CD4-positive, CD25-positive, alpha-beta regulatory T cell (primary cell): ENCODE measurements at regions not wholly inside any gene's neighbourhood (a gene's known extent, or its start where the extent isn't known, plus 50 kb on each side); places are given as distances from the start of the nearest gene placed in this dataset.
"Not testable (repeated sequence)": the region's sequence is repeated elsewhere in the genome, so short reads cannot be mapped to it uniquely, and the experiment has no call there.

Source experiments
- ATAC-seq, 2 donors: fragments of 150-1000 bp; cut with Tn5 transposase; one replicate each; pipeline ENCODE4 v1.10.0; 2021; ENCODE audit warnings: low read depth in 2 of 2, moderate number of reproducible peaks in 2 of 2, moderate library complexity in 1 of 2
- DNase-seq, 3 donors: peaks; one replicate each; pipeline versions ENCODE4 v3.0.0 to v3.0.0-alpha.2; 2012 to 2022; ENCODE audit warnings: mixed read lengths in 1 of 3
- H3K27ac ChIP-seq: one replicate; pipeline ENCODE4 v1.7.0; 2013; ENCODE audit warnings: mild to moderate bottlenecking, low read length; ENCODE audit not compliant: insufficient read depth, poor library complexity, severe bottlenecking
- H3K27me3 ChIP-seq: one replicate; pipeline ENCODE4 v1.7.0; 2013; ENCODE audit warnings: low read length; ENCODE audit not compliant: control insufficient read depth, insufficient read depth
- H3K36me3 ChIP-seq: one replicate; pipeline ENCODE4 v1.7.0; 2013; ENCODE audit warnings: mild to moderate bottlenecking, low read length, moderate library complexity; ENCODE audit not compliant: control insufficient read depth, insufficient read depth
- H3K4me1 ChIP-seq: 2 replicates; pipeline ENCODE4 v1.7.0; 2013; ENCODE audit warnings: mild to moderate bottlenecking, low read length; ENCODE audit not compliant: insufficient read depth, control insufficient read depth, poor library complexity, severe bottlenecking
- H3K4me3 ChIP-seq: one replicate; pipeline ENCODE4 v1.7.0; 2013; ENCODE audit warnings: low read depth, mild to moderate bottlenecking, low read length, moderate library complexity
- H3K9me3 ChIP-seq, 2 experiments: 1 replicate in 1 of 2; 2 replicates in 1 of 2; pipeline ENCODE4 v1.7.0; 2013; ENCODE audit warnings: low read length in 2 of 2, mild to moderate bottlenecking in 1 of 2, moderate library complexity in 1 of 2; ENCODE audit not compliant: control insufficient read depth in 2 of 2
- H3K27ac Mint-ChIP-seq, 3 donors: one replicate each; pipeline ENCODE4 v1.8.0; 2020 to 2022; ENCODE audit warnings: mild to moderate bottlenecking in 3 of 3, mixed read lengths in 3 of 3, moderate library complexity in 2 of 3
- H3K27me3 Mint-ChIP-seq: one replicate; pipeline ENCODE4 v1.8.0; 2022; ENCODE audit warnings: mild to moderate bottlenecking, mixed read lengths
- H3K36me3 Mint-ChIP-seq: one replicate; pipeline ENCODE4 v1.8.0; 2020; ENCODE audit warnings: mixed read lengths
- H3K4me1 Mint-ChIP-seq, 4 donors: one replicate each; pipeline ENCODE4 v1.8.0; 2020 to 2022; ENCODE audit warnings: mixed read lengths in 4 of 4, mild to moderate bottlenecking in 1 of 4
- H3K4me3 Mint-ChIP-seq, 4 donors: one replicate each; pipeline ENCODE4 v1.8.0; 2020 to 2022; ENCODE audit warnings: mild to moderate bottlenecking in 4 of 4, mixed read lengths in 4 of 4, moderate library complexity in 3 of 4
- H3K9me3 Mint-ChIP-seq, 7 donors: one replicate each; pipeline ENCODE4 v1.8.0; 2020 to 2022; ENCODE audit warnings: mixed read lengths in 7 of 7, mild to moderate bottlenecking in 3 of 7, moderate library complexity in 2 of 7

DNA sequence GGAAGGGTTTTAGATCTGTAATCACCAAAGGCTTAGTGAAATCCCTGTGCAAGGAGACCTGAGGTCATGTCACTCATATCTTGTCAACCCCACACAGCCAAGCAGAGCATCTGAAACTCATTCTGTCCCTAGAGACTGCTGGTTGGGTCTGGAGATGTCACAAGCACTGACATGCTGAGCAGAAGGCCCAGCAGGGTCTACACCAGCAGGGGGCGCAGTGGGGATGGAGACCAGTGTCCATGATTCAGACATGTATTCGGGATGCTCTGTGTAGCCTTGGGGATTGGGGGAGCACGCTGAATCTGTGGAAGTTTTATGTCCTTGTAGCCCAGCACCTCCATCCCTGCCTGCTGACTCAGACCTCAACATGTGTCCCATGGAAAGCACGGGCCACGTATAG is 1247.3 kb downstream of the RPIA start:
- H3K27me3 Mint-ChIP-seq, H3K4me1 ChIP-seq, H3K4me1 Mint-ChIP-seq, H3K36me3 ChIP-seq, H3K9me3 ChIP-seq, H3K36me3 Mint-ChIP-seq, H3K4me3 Mint-ChIP-seq, H3K27ac ChIP-seq, H3K27me3 ChIP-seq, DNase-seq, H3K27ac Mint-ChIP-seq, H3K9me3 Mint-ChIP-seq, H3K4me3 ChIP-seq: not testable (repeated sequence)
- peak in 1 of 2 donors; percentile 46 for ATAC-seq

DNA sequence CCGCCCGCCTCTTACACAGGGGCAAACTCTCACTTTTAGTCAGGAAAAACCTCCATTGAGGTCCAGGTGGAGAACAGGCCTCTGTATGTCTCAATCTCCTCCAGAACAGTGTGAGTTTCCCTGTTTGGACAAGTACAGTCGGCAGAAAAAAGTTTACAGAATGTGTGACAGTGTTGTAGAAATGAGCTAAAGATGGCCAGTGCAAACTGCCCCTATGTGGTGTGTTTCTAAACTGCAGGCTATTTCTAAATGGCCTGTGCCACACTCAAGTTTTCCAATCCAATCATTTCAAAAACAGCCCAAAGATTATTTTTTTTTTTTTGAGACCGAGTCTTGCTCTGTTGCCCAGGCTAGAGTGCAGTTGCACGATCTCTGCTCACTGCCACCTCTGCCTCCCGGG is 1252.8 kb downstream of the RPIA start:
- not testable (repeated sequence) for H3K4me1 ChIP-seq, H3K9me3 Mint-ChIP-seq, H3K27me3 ChIP-seq, DNase-seq, H3K27ac ChIP-seq, ATAC-seq, H3K9me3 ChIP-seq, H3K36me3 ChIP-seq, H3K4me3 ChIP-seq, H3K27me3 Mint-ChIP-seq, H3K36me3 Mint-ChIP-seq, H3K4me3 Mint-ChIP-seq, H3K4me1 Mint-ChIP-seq, H3K27ac Mint-ChIP-seq

DNA sequence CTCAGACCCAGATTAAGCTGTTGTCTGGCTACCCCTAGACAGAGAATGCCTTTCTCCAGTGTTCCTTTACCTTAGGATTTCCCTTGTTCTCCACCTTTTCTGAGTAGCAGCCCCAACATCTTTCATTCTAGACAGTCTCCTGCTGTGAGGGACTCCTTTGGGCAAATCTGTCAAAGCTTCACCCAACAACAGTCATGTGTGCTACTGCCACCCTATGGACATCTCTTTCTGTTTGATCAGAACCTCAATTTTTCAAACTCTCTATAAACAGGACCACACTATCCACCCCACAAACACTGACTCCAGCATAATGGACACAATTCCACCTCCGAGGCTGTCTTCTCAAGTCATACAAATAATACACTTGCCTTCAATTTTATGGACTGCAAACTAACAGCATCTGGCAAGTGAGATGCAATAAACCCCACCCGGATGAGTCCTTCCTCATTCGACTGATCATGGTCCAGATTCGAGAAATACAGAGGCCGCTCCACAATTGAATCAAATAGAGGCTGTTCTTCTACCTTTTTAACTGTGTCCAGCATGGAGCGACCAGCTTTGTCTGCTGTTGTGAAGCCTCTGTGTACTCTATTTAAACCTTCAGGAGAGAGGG is 1253.6 kb downstream of the RPIA start:
- not testable (repeated sequence) for H3K27me3 ChIP-seq, ATAC-seq, H3K4me3 Mint-ChIP-seq, H3K9me3 ChIP-seq, H3K27me3 Mint-ChIP-seq, H3K4me3 ChIP-seq, H3K36me3 ChIP-seq, H3K4me1 Mint-ChIP-seq, H3K27ac Mint-ChIP-seq, DNase-seq, H3K4me1 ChIP-seq, H3K9me3 Mint-ChIP-seq, H3K27ac ChIP-seq, H3K36me3 Mint-ChIP-seq

DNA sequence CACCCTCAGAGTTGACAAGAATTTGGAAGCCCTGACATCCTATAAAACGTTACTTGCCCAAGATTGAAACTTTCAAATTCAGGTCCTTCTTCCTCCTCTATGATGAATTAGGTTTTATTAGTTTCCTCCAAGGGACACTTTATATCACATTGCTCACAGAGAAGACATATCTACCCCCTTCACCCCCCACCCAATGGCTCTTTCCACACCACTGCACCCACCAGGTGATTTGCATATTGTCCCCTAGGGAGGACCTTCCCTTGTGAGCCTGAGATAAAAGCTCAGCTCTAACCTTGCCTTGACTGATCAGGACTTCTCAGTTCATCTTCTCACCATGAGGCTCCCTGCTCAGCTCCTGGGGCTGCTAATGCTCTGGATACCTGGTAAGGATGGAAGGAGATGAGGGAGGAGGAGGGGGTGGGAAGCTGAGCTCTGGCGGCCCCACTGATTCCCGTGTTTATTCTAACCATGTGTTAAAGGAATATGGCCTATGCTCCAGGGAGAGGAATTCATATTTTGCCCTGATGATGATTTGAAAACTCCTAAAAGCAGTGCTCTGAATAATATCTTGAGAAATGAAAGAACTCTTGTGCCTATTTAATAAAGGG is 1255.8 kb downstream of the RPIA start:
- H3K9me3 ChIP-seq, DNase-seq, H3K27me3 Mint-ChIP-seq, H3K4me1 Mint-ChIP-seq, H3K27ac Mint-ChIP-seq, H3K36me3 Mint-ChIP-seq, H3K36me3 ChIP-seq, ATAC-seq, H3K27ac ChIP-seq, H3K27me3 ChIP-seq, H3K9me3 Mint-ChIP-seq, H3K4me3 Mint-ChIP-seq, H3K4me1 ChIP-seq, H3K4me3 ChIP-seq: not testable (repeated sequence)

DNA sequence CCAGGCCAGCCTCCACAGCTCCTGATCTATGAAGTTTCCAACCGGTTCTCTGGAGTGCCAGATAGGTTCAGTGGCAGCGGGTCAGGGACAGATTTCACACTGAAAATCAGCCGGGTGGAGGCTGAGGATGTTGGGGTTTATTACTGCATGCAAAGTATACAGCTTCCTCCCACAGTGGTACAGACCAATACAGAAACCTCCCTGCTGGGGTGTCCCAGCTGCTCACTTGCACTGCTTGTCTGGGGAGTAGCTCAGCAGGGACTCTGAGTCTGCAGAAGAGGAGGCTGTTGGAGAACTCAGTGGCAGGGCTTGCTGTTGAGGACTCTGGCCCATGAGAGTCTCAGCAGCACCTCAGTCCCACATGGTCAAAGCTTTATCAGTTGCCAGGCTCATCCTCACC is 1256.6 kb downstream of the RPIA start:
- not testable (repeated sequence) for H3K4me3 Mint-ChIP-seq, H3K27ac ChIP-seq, H3K27me3 ChIP-seq, H3K4me1 ChIP-seq, H3K9me3 ChIP-seq, H3K36me3 Mint-ChIP-seq, H3K4me3 ChIP-seq, H3K9me3 Mint-ChIP-seq, H3K4me1 Mint-ChIP-seq, ATAC-seq, H3K27ac Mint-ChIP-seq, H3K27me3 Mint-ChIP-seq, H3K36me3 ChIP-seq, DNase-seq

DNA sequence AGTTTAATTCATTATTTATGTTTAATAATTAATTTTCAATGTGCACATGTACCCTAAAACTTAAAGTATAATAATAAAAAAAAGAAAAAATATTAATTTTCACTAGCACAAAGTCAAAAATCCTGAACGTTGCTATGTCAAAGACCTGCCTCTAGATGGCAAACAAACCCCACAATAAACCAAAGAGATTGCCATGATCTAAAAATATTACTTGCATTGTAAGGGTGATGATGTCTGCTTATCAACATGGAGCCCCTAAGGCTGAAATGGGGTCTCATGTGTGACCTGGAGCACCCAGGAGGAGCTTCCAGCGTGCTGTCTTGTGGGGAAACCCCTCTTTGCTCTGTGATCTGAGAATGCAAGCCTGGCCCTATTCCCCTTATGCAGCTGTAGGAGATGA is 1259.3 kb downstream of the RPIA start:
- H3K27ac Mint-ChIP-seq, H3K27me3 ChIP-seq, H3K36me3 ChIP-seq, H3K9me3 ChIP-seq, H3K4me3 ChIP-seq, DNase-seq, ATAC-seq, H3K4me1 ChIP-seq, H3K4me3 Mint-ChIP-seq, H3K27ac ChIP-seq, H3K27me3 Mint-ChIP-seq, H3K9me3 Mint-ChIP-seq, H3K36me3 Mint-ChIP-seq, H3K4me1 Mint-ChIP-seq: not testable (repeated sequence)

DNA sequence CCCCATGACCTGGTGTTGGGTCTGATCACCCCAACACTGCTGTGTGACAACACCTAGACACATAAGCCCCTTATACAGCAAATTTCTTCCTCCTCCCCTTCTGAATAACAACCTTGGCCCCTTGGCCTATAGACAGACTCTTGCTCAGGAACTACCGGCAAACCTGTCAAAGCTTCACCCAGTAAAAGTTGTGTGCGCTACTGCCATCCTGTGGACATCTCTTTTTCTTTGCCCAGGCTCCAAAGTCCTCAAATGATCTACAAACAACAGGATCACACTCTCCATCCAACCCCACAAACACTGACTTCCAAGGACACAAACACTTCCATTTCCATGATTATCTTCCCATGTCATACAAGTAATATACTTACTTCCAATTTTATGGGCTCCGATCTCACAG is 1265.8 kb downstream of the RPIA start:
- not testable (repeated sequence) for H3K36me3 ChIP-seq, ATAC-seq, H3K4me3 Mint-ChIP-seq, H3K9me3 Mint-ChIP-seq, H3K4me1 Mint-ChIP-seq, H3K9me3 ChIP-seq, H3K27me3 Mint-ChIP-seq, H3K27me3 ChIP-seq, H3K27ac Mint-ChIP-seq, H3K4me3 ChIP-seq, H3K27ac ChIP-seq, DNase-seq, H3K36me3 Mint-ChIP-seq, H3K4me1 ChIP-seq

DNA sequence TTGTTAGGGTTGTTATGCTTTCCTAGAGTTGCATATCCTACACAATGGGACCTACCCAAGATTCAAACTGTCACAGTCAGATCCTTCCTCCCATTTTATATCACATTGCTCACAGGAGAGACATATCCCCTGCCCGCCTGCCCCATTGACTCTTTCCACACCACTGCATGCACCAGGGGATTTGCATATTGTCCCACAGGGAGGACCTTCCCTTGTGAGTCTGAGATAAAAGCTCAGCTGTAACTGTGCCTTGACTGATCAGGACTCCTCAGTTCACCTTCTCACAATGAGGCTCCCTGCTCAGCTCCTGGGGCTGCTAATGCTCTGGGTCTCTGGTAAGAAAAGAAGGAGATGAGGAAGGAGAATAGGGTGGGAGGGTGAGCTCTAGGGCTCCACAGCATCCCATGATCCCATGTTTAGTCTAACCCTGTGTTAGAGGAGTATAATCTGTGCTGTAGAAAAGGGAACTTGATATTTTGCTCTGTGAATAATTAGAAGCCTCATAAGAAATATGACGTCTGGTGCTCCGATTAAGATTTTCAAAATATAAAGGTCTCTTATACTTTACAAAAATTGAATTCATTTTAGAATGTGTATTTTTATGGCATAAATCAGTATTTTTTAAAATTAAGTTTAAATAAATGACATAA is 1268.4 kb downstream of the RPIA start:
- not testable (repeated sequence) for H3K4me3 ChIP-seq, DNase-seq, H3K4me3 Mint-ChIP-seq, H3K4me1 ChIP-seq, H3K27me3 Mint-ChIP-seq, H3K9me3 Mint-ChIP-seq, H3K36me3 Mint-ChIP-seq, H3K27me3 ChIP-seq, H3K36me3 ChIP-seq, H3K9me3 ChIP-seq, H3K4me1 Mint-ChIP-seq, H3K27ac Mint-ChIP-seq, ATAC-seq, H3K27ac ChIP-seq
